NT2/D1 (cell line): ENCODE measurements at regions not wholly inside any gene's neighbourhood (a gene's known extent, or its start where the extent isn't known, plus 50 kb on each side); places are given as distances from the start of the nearest gene placed in this dataset.
A peak's percentile ranks its signal among the peaks of the same experiment; 100 is the strongest.

Experiments
- DNase-seq: peaks from one replicate; pipeline ENCODE4 v3.0.0-alpha.2; 2011; ENCODE audit warnings: low read depth, low spot score
- H3K27me3 ChIP-seq: 2 replicates; pipeline ENCODE4 v1.6.0; 2011; ENCODE audit warnings: mild to moderate bottlenecking; ENCODE audit not compliant: insufficient read length, insufficient read depth
- H3K36me3 ChIP-seq: 2 replicates; pipeline ENCODE4 v1.6.1; 2011; ENCODE audit warnings: mild to moderate bottlenecking, low read length, mixed read lengths; ENCODE audit not compliant: insufficient read depth, insufficient read length
- H3K4me1 ChIP-seq: 2 replicates; pipeline ENCODE4 v1.5.1; 2011; ENCODE audit not compliant: insufficient read depth, insufficient read length
- H3K4me3 ChIP-seq: 2 replicates; pipeline ENCODE4 v1.5.1; 2011; ENCODE audit warnings: low read depth; ENCODE audit not compliant: insufficient read length
- H3K9ac ChIP-seq: 2 replicates; pipeline ENCODE4 v1.6.0; 2011; ENCODE audit warnings: low read depth; ENCODE audit not compliant: insufficient read length
- H3K9me3 ChIP-seq: 2 replicates; pipeline ENCODE4 v1.5.1; 2011; ENCODE audit warnings: mild to moderate bottlenecking, low read length; ENCODE audit not compliant: insufficient read depth
- SUZ12 ChIP-seq: IDR thresholded peaks from 2 replicates; pipeline ENCODE4 v1.6.1; 2011; ENCODE audit not compliant: insufficient read length, insufficient read depth; ENCODE audit errors: extremely low read depth
- YY1 ChIP-seq: IDR thresholded peaks from 2 replicates; pipeline ENCODE4 v1.6.1; 2011; ENCODE audit not compliant: insufficient read length, insufficient read depth
- ZNF274 ChIP-seq: IDR thresholded peaks from 2 replicates; pipeline ENCODE4 v1.6.1; 2011; ENCODE audit warnings: mild to moderate bottlenecking, low read depth, low read length

DNA sequence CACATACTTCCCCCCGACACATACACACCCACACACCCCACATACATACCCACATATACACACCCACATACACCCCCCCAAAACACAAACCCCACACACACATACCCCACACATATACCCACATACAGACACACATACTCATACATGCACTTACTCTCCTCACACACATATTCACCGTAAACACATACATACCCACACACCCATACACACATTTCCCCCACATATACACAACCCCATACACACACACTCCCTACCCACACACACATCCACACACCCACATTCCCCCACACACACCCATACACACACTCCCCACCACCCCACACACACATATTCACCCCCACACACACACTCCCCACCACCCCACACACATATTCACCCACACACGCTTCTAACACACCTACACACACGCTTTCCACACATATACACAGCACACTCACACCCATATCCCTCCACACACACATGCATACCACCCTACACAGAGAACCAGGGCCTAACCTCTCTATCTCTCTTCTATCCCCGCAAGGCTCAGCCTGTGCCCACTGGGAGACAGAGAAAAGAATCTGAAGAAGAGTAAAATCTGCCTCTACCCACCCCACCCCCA, 182.4 kb upstream of the ETAA1 start:
- DNase-seq = no peak
- no peak overlapping the region for H3K9ac ChIP-seq
- H3K36me3 ChIP-seq = no peaks in the 10 kb centered on the region
- peaks cover 10% of the 10 kb centered on the region for H3K9me3 ChIP-seq
- H3K4me1 ChIP-seq = no peaks in the 10 kb centered on the region
- no peak overlapping the region for H3K4me3 ChIP-seq
- H3K27me3 ChIP-seq = no peaks in the 10 kb centered on the region
- TF ChIP-seq SUZ12 (no peak), ZNF274 (no peak), YY1 (no peak)

- Histone ChIP-seq H3K9me3 (peaks cover 10% of the 10 kb centered on the region), H3K4me3 (no peak overlapping the region), H3K9ac (no peak overlapping the region), H3K36me3 (no peaks in the 10 kb centered on the region), H3K27me3 (no peaks in the 10 kb centered on the region), H3K4me1 (no peaks in the 10 kb centered on the region)
- DNase-seq = peak; percentile 50
- TF ChIP-seq SUZ12 = no peak
- TF ChIP-seq ZNF274 = no peak
- TF ChIP-seq YY1 = no peak
Observed at GRCh38 chr2:67215214-67216055, 181.7 kb upstream of the ETAA1 start.

DNA sequence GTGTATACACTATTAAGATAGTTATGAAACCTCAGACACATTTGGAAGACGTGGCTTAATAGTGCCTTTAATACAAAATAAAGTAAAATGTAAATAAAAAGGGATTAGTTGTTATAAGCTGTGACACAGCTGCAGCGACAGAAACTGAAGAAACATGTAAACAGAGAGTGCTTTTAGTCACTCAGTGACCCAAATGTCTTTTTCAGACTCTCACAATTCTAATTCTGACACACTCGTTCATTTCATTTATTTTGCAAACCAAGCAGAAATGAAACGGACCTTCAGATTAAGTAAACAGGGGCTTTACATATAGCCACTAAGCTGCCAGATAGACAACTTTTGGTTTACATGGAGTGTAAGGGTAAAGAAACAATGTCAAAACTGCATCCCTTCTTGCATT, 181.0 kb upstream of the ETAA1 start:
- H3K4me1 ChIP-seq = no peaks in the 10 kb centered on the region
- TF ChIP-seq ZNF274 = no peak
- no peak for TF ChIP-seq SUZ12
- TF ChIP-seq YY1 = no peak

GRCh38 chr2:67216881-67217280, 180.3 kb upstream of the ETAA1 start:
- no peak for DNase-seq
- Histone ChIP-seq H3K27me3 (no peaks in the 10 kb centered on the region), H3K36me3 (no peaks in the 10 kb centered on the region), H3K4me1 (no peaks in the 10 kb centered on the region), H3K9me3 (peaks cover 10% of the 10 kb centered on the region), H3K9ac (no peak overlapping the region), H3K4me3 (no peak overlapping the region)
- TF ChIP-seq ZNF274 (no peak), SUZ12 (no peak), YY1 (no peak)

More for the DNA sequence above, 181.0 kb upstream of the ETAA1 start:
- Histone ChIP-seq H3K27me3 (no peaks in the 10 kb centered on the region), H3K36me3 (no peaks in the 10 kb centered on the region), H3K9ac (no peak overlapping the region), H3K4me3 (no peak overlapping the region), H3K9me3 (peaks cover 10% of the 10 kb centered on the region)
- no peak for DNase-seq

GRCh38 chr2:67217398-67217797, 179.7 kb upstream of the ETAA1 start:
- DNase-seq = no peak
- Histone ChIP-seq H3K4me3 (no peak overlapping the region), H3K27me3 (no peaks in the 10 kb centered on the region), H3K9me3 (peaks cover 10% of the 10 kb centered on the region), H3K4me1 (no peaks in the 10 kb centered on the region), H3K36me3 (no peaks in the 10 kb centered on the region), H3K9ac (no peak overlapping the region)
- TF ChIP-seq ZNF274 (no peak), SUZ12 (no peak), YY1 (no peak)

GRCh38 chr2:67218056-67218455, 179.1 kb upstream of the ETAA1 start:
- H3K4me1 ChIP-seq = no peaks in the 10 kb centered on the region
- H3K27me3 ChIP-seq = no peaks in the 10 kb centered on the region
- no peak overlapping the region for H3K9ac ChIP-seq
- no peak overlapping the region for H3K4me3 ChIP-seq
- no peaks in the 10 kb centered on the region for H3K36me3 ChIP-seq
- peaks cover 10% of the 10 kb centered on the region for H3K9me3 ChIP-seq
- no peak for DNase-seq
- no peak for TF ChIP-seq YY1
- no peak for TF ChIP-seq SUZ12
- no peak for TF ChIP-seq ZNF274

- Histone ChIP-seq H3K36me3 (no peaks in the 10 kb centered on the region), H3K9ac (no peak overlapping the region), H3K27me3 (no peaks in the 10 kb centered on the region), H3K9me3 (peaks cover 10% of the 10 kb centered on the region), H3K4me3 (no peak overlapping the region), H3K4me1 (no peaks in the 10 kb centered on the region)
- DNase-seq = no peak
- TF ChIP-seq SUZ12 (no peak), ZNF274 (no peak), YY1 (no peak)
Observed at GRCh38 chr2:67219651-67220050, 177.5 kb upstream of the ETAA1 start.
